ENCODE measurements at regions not wholly inside any gene's neighbourhood (a gene's known extent, or its start where the extent isn't known, plus 50 kb on each side); places are given as distances from the start of the nearest gene placed in this dataset.

DNA sequence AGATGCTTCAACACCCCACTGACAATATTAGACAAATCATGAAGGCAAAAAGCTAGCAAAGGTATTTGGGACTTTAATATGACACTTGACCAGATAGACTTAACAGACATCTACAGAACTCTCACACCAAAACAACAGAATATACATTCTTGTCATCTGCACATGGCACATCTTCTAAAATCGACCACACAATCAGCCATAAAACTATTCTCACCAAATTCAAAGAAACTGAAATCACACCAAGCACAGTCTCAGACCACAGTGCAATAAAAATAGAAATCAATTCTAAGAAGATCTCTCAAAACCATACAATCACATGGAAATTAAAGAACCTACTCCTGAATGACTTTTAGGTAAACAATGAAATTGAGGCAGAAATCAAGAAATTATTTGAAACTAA is 340.8 kb downstream of the PPP1R2C start:
- Histone ChIP-seq H3K27me3 (ENCODE audit: control insufficient read depth, insufficient read depth, low read length) (peaks cover 4% of the 10 kb centered on the region), H3K4me2 (ENCODE audit: low read length) (no peak overlapping the region), H3K4me3 (ENCODE audit: low read length) (no peak overlapping the region), H3K9me3 (replicated peaks; ENCODE audit: low read length) (no peaks in the 10 kb centered on the region), H3K9ac (ENCODE audit: low read depth, low read length) (no peak overlapping the region), H3K36me3 (ENCODE audit: insufficient read depth, low read length) (no peaks in the 10 kb centered on the region), H3K4me1 (ENCODE audit: control insufficient read depth, insufficient read depth, low read length) (no peaks in the 10 kb centered on the region)

DNA sequence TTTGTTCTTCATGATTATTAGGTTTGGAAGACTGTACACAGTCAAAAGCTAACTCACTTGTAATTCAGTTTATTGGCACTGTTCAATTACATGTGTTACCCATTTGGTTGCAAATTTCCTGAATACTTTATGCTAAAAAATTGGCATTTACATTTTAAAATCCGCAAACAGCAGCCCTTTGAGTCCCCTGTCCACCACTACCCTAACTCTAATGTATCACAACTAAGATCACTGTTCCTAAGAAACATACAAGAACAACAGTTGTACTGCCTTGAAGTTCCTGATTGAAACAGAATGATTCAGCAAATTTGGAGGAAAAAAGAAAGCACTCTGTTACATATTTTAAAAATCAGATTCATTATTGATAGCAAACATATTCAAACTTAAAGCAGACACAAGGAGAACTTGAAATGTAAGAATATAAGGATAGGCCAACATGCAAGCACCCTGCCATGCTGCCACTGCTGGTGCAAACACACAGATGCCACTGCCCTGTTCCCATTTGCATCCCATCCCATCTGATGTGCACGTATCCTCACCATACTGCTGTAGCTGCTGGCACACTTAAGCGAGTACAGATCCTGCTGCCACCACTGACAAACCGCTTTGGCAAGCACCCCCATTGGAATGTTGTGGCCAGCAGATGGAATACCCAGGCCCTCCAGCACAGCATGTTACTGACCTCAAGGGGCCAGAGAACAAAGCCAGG is 343.4 kb downstream of the PPP1R2C start:
- Histone ChIP-seq H3K9me3 (replicated peaks; ENCODE audit: low read length) (no peaks in the 10 kb centered on the region), H3K4me1 (ENCODE audit: control insufficient read depth, insufficient read depth, low read length) (no peaks in the 10 kb centered on the region), H3K36me3 (ENCODE audit: insufficient read depth, low read length) (no peaks in the 10 kb centered on the region), H3K9ac (ENCODE audit: low read depth, low read length) (no peak overlapping the region), H3K4me2 (ENCODE audit: low read length) (no peak overlapping the region), H3K4me3 (ENCODE audit: low read length) (no peak overlapping the region), H3K27me3 (ENCODE audit: control insufficient read depth, insufficient read depth, low read length) (peaks cover 4% of the 10 kb centered on the region)

DNA sequence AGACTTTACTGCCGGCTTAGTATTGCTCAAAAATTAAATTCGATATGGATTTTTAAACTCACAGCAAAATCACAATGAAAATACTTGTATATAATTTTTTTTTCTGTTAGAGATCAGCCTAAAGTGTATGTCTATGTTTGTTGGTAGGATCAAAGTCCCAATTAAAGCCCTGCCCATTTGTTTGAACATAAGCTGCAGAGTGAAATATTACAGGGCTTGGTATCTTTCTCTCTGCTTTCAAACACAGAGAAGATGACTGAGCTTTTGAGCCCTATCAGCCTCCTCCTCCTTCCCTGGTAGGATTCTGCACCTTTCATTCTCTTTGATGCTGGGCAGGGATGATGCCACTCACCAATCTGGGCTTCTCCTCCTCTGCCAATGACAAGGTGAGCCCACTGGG is 345.4 kb downstream of the PPP1R2C start:
- no peak overlapping the region for H3K4me2 ChIP-seq (ENCODE audit: low read length)
- H3K4me1 ChIP-seq (ENCODE audit: control insufficient read depth, insufficient read depth, low read length) = no peaks in the 10 kb centered on the region
- no peak overlapping the region for H3K9ac ChIP-seq (ENCODE audit: low read depth, low read length)
- peaks cover 4% of the 10 kb centered on the region for H3K27me3 ChIP-seq (ENCODE audit: control insufficient read depth, insufficient read depth, low read length)
- no peaks in the 10 kb centered on the region for H3K9me3 ChIP-seq (replicated peaks; ENCODE audit: low read length)
- H3K4me3 ChIP-seq (ENCODE audit: low read length) = no peak overlapping the region
- H3K36me3 ChIP-seq (ENCODE audit: insufficient read depth, low read length) = no peaks in the 10 kb centered on the region

DNA sequence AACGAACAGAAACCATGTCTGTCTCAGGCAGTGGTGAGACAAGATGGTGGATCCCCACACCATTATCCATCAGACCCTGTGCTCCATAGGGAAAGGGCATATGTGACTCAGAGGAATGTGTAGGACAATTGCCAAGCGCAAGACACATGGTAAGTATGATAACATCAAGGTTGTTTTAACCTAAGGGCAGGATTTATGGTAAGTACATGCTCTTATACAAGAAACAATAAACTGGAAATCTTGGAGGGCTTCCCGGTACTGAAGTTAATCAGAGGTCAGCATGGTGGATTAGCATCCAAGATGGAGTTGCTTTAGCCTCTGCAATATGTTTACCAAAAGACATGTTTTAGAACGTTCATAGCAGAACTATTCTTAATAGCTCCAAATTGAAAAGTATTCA is 355.0 kb downstream of the PPP1R2C start:
- H3K4me1 ChIP-seq (ENCODE audit: control insufficient read depth, insufficient read depth, low read length) = no peaks in the 10 kb centered on the region
- no peak overlapping the region for H3K9ac ChIP-seq (ENCODE audit: low read depth, low read length)
- H3K4me2 ChIP-seq (ENCODE audit: low read length) = no peak overlapping the region
- no peaks in the 10 kb centered on the region for H3K36me3 ChIP-seq (ENCODE audit: insufficient read depth, low read length)
- H3K4me3 ChIP-seq (ENCODE audit: low read length) = no peak overlapping the region
- no peaks in the 10 kb centered on the region for H3K9me3 ChIP-seq (replicated peaks; ENCODE audit: low read length)
- H3K27me3 ChIP-seq (ENCODE audit: control insufficient read depth, insufficient read depth, low read length) = no peaks in the 10 kb centered on the region

DNA sequence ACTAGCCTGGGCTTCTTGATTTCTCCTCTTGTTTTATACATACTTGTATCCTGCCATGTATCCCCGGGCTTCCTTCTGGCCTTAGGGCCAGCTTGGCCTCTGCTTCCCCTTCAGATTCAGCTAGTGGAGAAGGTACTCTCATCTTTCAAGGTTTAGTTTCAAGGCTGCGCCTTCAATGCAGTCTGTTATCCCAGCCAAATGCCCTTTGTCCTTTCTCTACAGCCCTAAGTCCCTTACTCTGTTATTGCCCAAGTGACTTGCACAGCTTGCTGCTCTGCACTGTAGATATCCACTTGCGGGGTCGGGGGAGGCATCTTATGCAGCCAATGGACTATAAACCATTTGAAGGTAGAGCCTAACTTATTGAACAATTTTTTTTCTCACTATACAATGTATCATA is 357.5 kb downstream of the PPP1R2C start:
- Histone ChIP-seq H3K36me3 (ENCODE audit: insufficient read depth, low read length) (no peaks in the 10 kb centered on the region), H3K4me1 (ENCODE audit: control insufficient read depth, insufficient read depth, low read length) (no peaks in the 10 kb centered on the region), H3K4me2 (ENCODE audit: low read length) (no peak overlapping the region), H3K9me3 (replicated peaks; ENCODE audit: low read length) (no peaks in the 10 kb centered on the region), H3K9ac (ENCODE audit: low read depth, low read length) (no peak overlapping the region), H3K27me3 (ENCODE audit: control insufficient read depth, insufficient read depth, low read length) (no peaks in the 10 kb centered on the region), H3K4me3 (ENCODE audit: low read length) (no peak overlapping the region)

DNA sequence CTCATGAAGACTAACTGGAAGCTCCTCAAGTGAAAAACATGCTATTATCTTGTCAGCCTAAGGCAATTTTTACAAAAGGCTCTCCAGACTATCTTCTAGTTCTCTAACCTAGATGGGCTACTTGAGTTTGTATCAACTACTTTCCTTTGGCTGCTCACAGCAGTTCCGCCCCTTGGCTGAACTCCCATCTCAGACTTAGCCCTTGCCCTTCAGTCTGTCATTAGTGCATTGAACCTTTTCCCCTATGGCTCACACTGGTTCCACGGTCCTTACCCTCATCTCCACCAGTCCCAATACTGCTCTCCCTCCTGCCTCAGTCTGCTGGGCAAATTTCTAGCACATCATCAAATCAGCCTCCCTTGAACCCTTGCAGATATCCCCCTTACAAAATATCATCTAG is 362.3 kb downstream of the PPP1R2C start:
- Histone ChIP-seq H3K4me2 (ENCODE audit: low read length) (no peak overlapping the region), H3K4me1 (ENCODE audit: control insufficient read depth, insufficient read depth, low read length) (no peaks in the 10 kb centered on the region), H3K4me3 (ENCODE audit: low read length) (no peak overlapping the region), H3K9me3 (replicated peaks; ENCODE audit: low read length) (no peaks in the 10 kb centered on the region), H3K9ac (ENCODE audit: low read depth, low read length) (no peak overlapping the region), H3K36me3 (ENCODE audit: insufficient read depth, low read length) (no peaks in the 10 kb centered on the region), H3K27me3 (ENCODE audit: control insufficient read depth, insufficient read depth, low read length) (no peaks in the 10 kb centered on the region)

DNA sequence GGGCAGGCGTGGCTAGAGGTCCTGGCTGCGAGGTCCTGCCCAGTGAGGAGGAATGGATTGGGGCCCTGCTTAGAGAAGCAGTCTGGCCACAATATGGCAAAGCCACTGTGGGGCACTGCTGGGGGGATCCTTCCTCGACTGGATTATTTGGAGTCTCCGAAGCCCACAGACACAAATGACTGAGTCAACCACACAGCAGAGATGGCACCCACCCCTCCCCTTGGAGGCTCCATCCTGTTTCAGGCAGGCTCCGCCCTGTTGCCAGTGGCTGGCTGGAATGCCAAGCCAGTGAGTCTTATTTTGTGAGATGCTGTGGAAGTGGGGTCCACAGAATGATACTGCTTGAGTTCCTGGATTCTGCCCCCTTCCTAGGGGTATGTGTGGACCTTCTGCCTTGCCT is 363.9 kb downstream of the PPP1R2C start:
- no peak overlapping the region for H3K9ac ChIP-seq (ENCODE audit: low read depth, low read length)
- no peak overlapping the region for H3K4me3 ChIP-seq (ENCODE audit: low read length)
- H3K4me2 ChIP-seq (ENCODE audit: low read length) = no peak overlapping the region
- no peaks in the 10 kb centered on the region for H3K36me3 ChIP-seq (ENCODE audit: insufficient read depth, low read length)
- H3K4me1 ChIP-seq (ENCODE audit: control insufficient read depth, insufficient read depth, low read length) = no peaks in the 10 kb centered on the region
- no peaks in the 10 kb centered on the region for H3K27me3 ChIP-seq (ENCODE audit: control insufficient read depth, insufficient read depth, low read length)
- no peaks in the 10 kb centered on the region for H3K9me3 ChIP-seq (replicated peaks; ENCODE audit: low read length)

DNA sequence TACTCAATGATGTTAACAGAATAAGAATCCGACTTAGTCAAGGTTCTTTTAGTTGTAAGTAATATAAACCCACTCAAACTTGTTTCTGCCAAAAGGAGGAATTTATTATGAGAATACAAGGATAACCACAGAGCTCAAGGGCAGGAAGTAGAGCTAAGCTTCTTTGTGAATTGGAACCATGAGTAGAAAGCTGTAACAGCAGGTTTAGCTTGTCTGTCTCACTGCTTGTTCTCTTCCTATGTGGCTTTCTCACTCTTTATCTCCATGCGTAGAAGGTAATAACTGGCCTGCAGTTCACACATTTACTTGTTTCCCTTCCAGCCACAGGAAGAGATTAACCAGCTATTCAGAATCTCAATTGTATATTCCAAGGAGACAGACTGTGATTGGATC is 378.3 kb downstream of the PPP1R2C start:
- Histone ChIP-seq H3K4me2 (ENCODE audit: low read length) (no peak overlapping the region), H3K4me1 (ENCODE audit: control insufficient read depth, insufficient read depth, low read length) (peaks cover 3% of the 10 kb centered on the region), H3K36me3 (ENCODE audit: insufficient read depth, low read length) (no peaks in the 10 kb centered on the region), H3K27me3 (ENCODE audit: control insufficient read depth, insufficient read depth, low read length) (no peaks in the 10 kb centered on the region), H3K9me3 (replicated peaks; ENCODE audit: low read length) (no peaks in the 10 kb centered on the region), H3K4me3 (ENCODE audit: low read length) (no peak overlapping the region), H3K9ac (ENCODE audit: low read depth, low read length) (no peak overlapping the region)

DNA sequence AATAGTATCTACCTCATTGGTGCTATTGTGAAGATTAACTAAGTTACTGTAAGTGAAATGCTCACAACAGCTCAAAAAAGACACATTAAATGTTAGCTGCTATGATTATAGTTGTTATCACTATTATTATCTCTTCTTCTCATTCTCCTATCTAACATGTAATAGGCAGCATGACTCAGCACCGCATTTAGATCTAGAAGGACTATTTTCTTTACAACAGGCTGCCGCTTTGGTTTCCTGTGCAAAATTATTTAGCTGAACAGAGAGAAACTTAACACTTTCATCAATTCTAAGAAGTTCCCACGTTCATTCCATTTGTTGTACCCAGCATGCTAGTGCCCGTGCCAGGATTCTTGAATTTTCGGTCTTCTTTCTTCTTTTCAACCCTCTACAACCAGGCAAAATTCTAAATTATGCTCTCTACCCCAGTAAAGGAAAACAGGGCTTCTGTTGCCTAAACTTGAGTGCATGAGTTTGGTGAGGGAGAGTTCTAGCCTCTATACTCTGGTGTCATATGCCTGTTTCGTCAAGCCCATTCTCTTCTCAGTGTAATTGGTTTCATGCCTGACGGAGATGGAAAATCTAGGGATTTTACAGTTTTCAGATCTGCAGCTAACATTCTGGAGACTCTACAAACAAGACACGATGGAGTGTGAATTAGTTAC is 378.9 kb downstream of the PPP1R2C start:
- H3K27me3 ChIP-seq (ENCODE audit: control insufficient read depth, insufficient read depth, low read length) = no peaks in the 10 kb centered on the region
- no peaks in the 10 kb centered on the region for H3K9me3 ChIP-seq (replicated peaks; ENCODE audit: low read length)
- H3K4me1 ChIP-seq (ENCODE audit: control insufficient read depth, insufficient read depth, low read length) = peaks cover 3% of the 10 kb centered on the region
- H3K36me3 ChIP-seq (ENCODE audit: insufficient read depth, low read length) = no peaks in the 10 kb centered on the region
- peak overlapping the region; percentile 31 for H3K4me2 ChIP-seq (ENCODE audit: low read length)
- H3K9ac ChIP-seq (ENCODE audit: low read depth, low read length) = no peak overlapping the region
- H3K4me3 ChIP-seq (ENCODE audit: low read length) = no peak overlapping the region

DNA sequence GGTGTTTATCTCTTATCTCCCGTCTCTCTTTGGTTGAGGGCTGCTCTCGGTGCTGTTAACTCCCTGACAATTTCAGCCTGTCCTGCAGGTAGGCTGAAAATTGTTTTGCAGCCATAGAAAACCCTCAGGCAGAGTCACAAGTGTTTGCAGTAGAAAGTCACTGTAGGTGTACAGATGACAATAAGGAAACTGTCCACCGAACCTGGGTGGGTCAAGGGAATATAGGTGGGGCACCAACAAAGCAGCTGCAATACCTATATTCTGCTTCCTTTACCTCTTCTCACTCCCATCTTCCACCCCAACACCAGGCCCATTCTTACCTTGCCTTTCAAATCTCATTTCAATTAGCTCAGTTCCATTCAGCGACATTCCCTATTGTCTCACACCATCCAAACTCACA is 381.8 kb downstream of the PPP1R2C start:
- Histone ChIP-seq H3K36me3 (ENCODE audit: insufficient read depth, low read length) (no peaks in the 10 kb centered on the region), H3K9ac (ENCODE audit: low read depth, low read length) (no peak overlapping the region), H3K4me2 (ENCODE audit: low read length) (no peak overlapping the region)

DNA sequence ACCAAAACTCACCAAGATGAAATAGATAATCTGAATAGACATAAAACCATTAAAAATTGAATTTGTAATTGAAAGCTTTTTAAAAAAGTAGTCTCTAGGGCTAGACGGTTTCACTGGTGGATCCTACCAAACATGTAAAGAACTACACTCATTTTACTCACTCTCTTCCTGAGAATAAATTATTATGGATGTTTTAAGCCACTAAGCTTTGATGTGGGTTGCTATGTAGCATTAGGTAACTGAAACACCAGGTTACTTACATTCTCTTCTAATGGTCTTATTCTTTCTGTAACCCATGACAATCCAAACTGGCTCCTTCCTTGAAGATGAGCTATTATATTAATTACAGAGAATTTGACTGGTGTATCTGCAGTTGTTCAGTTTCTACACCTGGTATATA is 385.1 kb downstream of the PPP1R2C start:
- H3K4me3 ChIP-seq (ENCODE audit: low read length) = no peak overlapping the region
- no peaks in the 10 kb centered on the region for H3K4me1 ChIP-seq (ENCODE audit: control insufficient read depth, insufficient read depth, low read length)
- no peak overlapping the region for H3K9ac ChIP-seq (ENCODE audit: low read depth, low read length)
- H3K36me3 ChIP-seq (ENCODE audit: insufficient read depth, low read length) = no peaks in the 10 kb centered on the region
- H3K4me2 ChIP-seq (ENCODE audit: low read length) = no peak overlapping the region
- peaks cover 3% of the 10 kb centered on the region for H3K27me3 ChIP-seq (ENCODE audit: control insufficient read depth, insufficient read depth, low read length)
- no peaks in the 10 kb centered on the region for H3K9me3 ChIP-seq (replicated peaks; ENCODE audit: low read length)

More for the DNA sequence above, 381.8 kb downstream of the PPP1R2C start:
- Histone ChIP-seq H3K4me1 (ENCODE audit: control insufficient read depth, insufficient read depth, low read length) (peaks cover 3% of the 10 kb centered on the region), H3K27me3 (ENCODE audit: control insufficient read depth, insufficient read depth, low read length) (no peaks in the 10 kb centered on the region), H3K9me3 (replicated peaks; ENCODE audit: low read length) (no peaks in the 10 kb centered on the region), H3K4me3 (ENCODE audit: low read length) (no peak overlapping the region)

DNA sequence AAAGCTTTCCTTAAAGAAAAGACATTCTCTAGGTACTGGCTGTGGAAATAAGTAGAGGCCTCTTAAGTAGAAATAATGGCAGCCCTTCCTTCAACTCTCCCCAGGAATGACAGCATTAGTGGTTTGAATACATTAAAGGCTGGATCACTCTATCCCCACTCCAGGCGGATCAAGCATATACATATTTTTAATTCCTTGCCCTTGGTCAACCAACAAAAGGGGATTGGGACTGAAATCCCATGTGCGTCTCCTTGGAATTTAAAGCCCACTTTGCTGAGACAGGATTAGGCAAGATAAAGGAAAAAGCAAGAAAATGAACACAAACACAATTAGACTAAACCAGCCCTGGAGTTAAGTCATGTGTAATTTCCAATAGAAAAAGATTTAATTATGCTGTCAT is 391.3 kb downstream of the PPP1R2C start:
- Histone ChIP-seq H3K4me2 (ENCODE audit: low read length) (no peak overlapping the region), H3K9ac (ENCODE audit: low read depth, low read length) (no peak overlapping the region), H3K4me1 (ENCODE audit: control insufficient read depth, insufficient read depth, low read length) (no peaks in the 10 kb centered on the region), H3K9me3 (replicated peaks; ENCODE audit: low read length) (no peaks in the 10 kb centered on the region), H3K4me3 (ENCODE audit: low read length) (no peak overlapping the region), H3K27me3 (ENCODE audit: control insufficient read depth, insufficient read depth, low read length) (peaks cover 6% of the 10 kb centered on the region), H3K36me3 (ENCODE audit: insufficient read depth, low read length) (no peaks in the 10 kb centered on the region)
